Neural progenitor cell (in vitro differentiated cells): ENCODE measurements at regions not wholly inside any gene's neighbourhood (a gene's known extent, or its start where the extent isn't known, plus 50 kb on each side); places are given as distances from the start of the nearest gene placed in this dataset.

Source experiments
- DNase-seq: peaks from one replicate; pipeline ENCODE4 v3.0.0-alpha.2; 2016; ENCODE audit warnings: low spot score
- H2AFZ ChIP-seq: fragments of 200-600 bp; sonication (generic); replicated peaks from 2 replicates; pipeline ENCODE4 v1.6.1; 2016; ENCODE audit warnings: antibody characterized with exemption
- H3F3A ChIP-seq: fragments of 200-600 bp; sonication (generic); 2 replicates; pipeline ENCODE4 v1.6.1; 2016; ENCODE audit warnings: antibody characterized with exemption, low read depth
- H3K27ac ChIP-seq: fragments of 200-600 bp; sonication (generic); 2 replicates; pipeline ENCODE4 v1.5.1; 2016; ENCODE audit warnings: mild to moderate bottlenecking
- H3K27me3 ChIP-seq: fragments of 200-600 bp; sonication (generic); 2 replicates; pipeline ENCODE4 v1.6.1; 2016; ENCODE audit warnings: mild to moderate bottlenecking, moderate library complexity
- H3K36me3 ChIP-seq: fragments of 200-600 bp; sonication (generic); 2 replicates; pipeline ENCODE4 v1.5.1; 2016
- H3K4me1 ChIP-seq: fragments of 200-600 bp; sonication (generic); 2 replicates; pipeline ENCODE4 v1.6.1; 2016; ENCODE audit warnings: mixed run types
- H3K4me2 ChIP-seq: fragments of 200-600 bp; sonication (generic); 2 replicates; pipeline ENCODE4 v1.6.1; 2016
- H3K4me3 ChIP-seq: fragments of 200-600 bp; sonication (generic); 2 replicates; pipeline ENCODE4 v1.5.1; 2016
- H3K79me2 ChIP-seq: fragments of 200-600 bp; sonication (generic); 2 replicates; pipeline ENCODE4 v1.6.1; 2016; ENCODE audit warnings: low read depth
- H3K9ac ChIP-seq: fragments of 200-600 bp; sonication (generic); 2 replicates; pipeline ENCODE4 v1.6.1; 2016
- H3K9me3 ChIP-seq: fragments of 200-600 bp; sonication (generic); 2 replicates; pipeline ENCODE4 v1.5.1; 2016; ENCODE audit warnings: low read depth
- H4K20me1 ChIP-seq: fragments of 200-600 bp; sonication (generic); 2 replicates; pipeline ENCODE4 v1.6.1; 2016; ENCODE audit warnings: low read depth
- H3K27ac Mint-ChIP-seq: 3 replicates; pipeline ENCODE4 v1.8.0; 2021; ENCODE audit warnings: mixed read lengths
- H3K27me3 Mint-ChIP-seq: 2 replicates; pipeline ENCODE4 v1.8.0; 2022; ENCODE audit warnings: low read depth, mild to moderate bottlenecking, inconsistent platforms, moderate library complexity, mixed read lengths; ENCODE audit not compliant: insufficient read depth
- H3K36me3 Mint-ChIP-seq: 3 replicates; pipeline ENCODE4 v1.8.0; 2021; ENCODE audit warnings: mixed read lengths
- H3K4me1 Mint-ChIP-seq: 3 replicates; pipeline ENCODE4 v1.8.0; 2021; ENCODE audit warnings: mixed read lengths
- H3K4me3 Mint-ChIP-seq: 3 replicates; pipeline ENCODE4 v1.8.0; 2021; ENCODE audit warnings: mild to moderate bottlenecking, moderate library complexity, mixed read lengths
- H3K9me3 Mint-ChIP-seq: 3 replicates; pipeline ENCODE4 v1.8.0; 2020; ENCODE audit warnings: mixed read lengths
- EZH2 ChIP-seq: fragments of 200-600 bp; sonication (generic); IDR thresholded peaks from 2 replicates; pipeline ENCODE4 v1.6.1; 2017; ENCODE audit warnings: antibody characterized with exemption, mild to moderate bottlenecking, moderate library complexity
- EZH2phosphoT487 ChIP-seq: fragments of 200-600 bp; sonication (generic); IDR thresholded peaks from 2 replicates; pipeline ENCODE4 v1.6.1; 2017; ENCODE audit warnings: antibody characterized with exemption
- TF ChIP-seq, protein P1 (sequence below): fragments of 200-600 bp; sonication (generic); IDR thresholded peaks from 2 replicates; pipeline ENCODE4 v1.5.1; 2017; ENCODE audit warnings: antibody characterized with exemption, mild to moderate bottlenecking

GRCh38 chr18:57983965-57984364 is 60.1 kb upstream of the NEDD4L start:
- Histone ChIP-seq H3K4me1 (peaks cover 28% of the 10 kb centered on the region), H3K9ac (no peak overlapping the region), H3K4me2 (no peak overlapping the region), H3K9me3 (no peaks in the 10 kb centered on the region), H4K20me1 (no peaks in the 10 kb centered on the region), H3K4me3 (no peak overlapping the region), H3K27ac (no peak overlapping the region), H3K79me2 (no peaks in the 10 kb centered on the region), H3F3A (no peaks in the 10 kb centered on the region), H2AFZ (no peak overlapping the region), H3K36me3 (no peaks in the 10 kb centered on the region), H3K27me3 (no peaks in the 10 kb centered on the region)
- DNase-seq, result no peak
- Mint-ChIP-seq H3K36me3 (no peaks in the 10 kb centered on the region), H3K27me3 (peaks cover 8% of the 10 kb centered on the region), H3K27ac (no peak overlapping the region), H3K9me3 (peaks cover 2% of the 10 kb centered on the region), H3K4me1 (peaks cover 9% of the 10 kb centered on the region), H3K4me3 (no peak overlapping the region)
- TF ChIP-seq EZH2phosphoT487 (no peak), EZH2 (no peak)
- TF ChIP-seq, protein P1, sequence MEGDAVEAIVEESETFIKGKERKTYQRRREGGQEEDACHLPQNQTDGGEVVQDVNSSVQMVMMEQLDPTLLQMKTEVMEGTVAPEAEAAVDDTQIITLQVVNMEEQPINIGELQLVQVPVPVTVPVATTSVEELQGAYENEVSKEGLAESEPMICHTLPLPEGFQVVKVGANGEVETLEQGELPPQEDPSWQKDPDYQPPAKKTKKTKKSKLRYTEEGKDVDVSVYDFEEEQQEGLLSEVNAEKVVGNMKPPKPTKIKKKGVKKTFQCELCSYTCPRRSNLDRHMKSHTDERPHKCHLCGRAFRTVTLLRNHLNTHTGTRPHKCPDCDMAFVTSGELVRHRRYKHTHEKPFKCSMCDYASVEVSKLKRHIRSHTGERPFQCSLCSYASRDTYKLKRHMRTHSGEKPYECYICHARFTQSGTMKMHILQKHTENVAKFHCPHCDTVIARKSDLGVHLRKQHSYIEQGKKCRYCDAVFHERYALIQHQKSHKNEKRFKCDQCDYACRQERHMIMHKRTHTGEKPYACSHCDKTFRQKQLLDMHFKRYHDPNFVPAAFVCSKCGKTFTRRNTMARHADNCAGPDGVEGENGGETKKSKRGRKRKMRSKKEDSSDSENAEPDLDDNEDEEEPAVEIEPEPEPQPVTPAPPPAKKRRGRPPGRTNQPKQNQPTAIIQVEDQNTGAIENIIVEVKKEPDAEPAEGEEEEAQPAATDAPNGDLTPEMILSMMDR, result no peak

DNA sequence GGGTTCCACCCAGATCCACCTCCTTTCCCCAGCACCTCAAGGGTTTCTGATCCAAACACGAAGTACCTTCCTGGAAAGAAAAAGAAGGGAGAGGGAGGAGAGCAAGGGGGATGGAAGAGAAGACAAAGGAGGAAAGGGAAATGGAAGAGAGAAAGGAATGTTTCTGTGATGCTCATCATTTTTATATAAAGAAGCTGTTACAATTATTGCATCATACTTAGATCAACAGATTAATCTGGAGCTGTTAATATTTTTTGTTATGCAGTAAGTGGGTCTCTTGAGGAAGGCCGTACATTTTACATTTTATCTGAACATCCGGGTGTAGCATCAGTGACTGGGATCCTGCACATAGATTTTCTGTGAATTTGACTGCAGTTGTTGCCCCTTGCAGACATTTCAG is 60.6 kb upstream of the NEDD4L start:
- H3K79me2 ChIP-seq, result no peaks in the 10 kb centered on the region
- no peak overlapping the region for H3K27ac Mint-ChIP-seq
- DNase-seq, result no peak
- no peaks in the 10 kb centered on the region for H3K36me3 Mint-ChIP-seq
- TF ChIP-seq EZH2, result no peak
- TF ChIP-seq EZH2phosphoT487, result no peak
- TF ChIP-seq, protein P1, result no peak
- H3K27ac ChIP-seq, result no peak overlapping the region
- H3F3A ChIP-seq, result no peaks in the 10 kb centered on the region
- no peaks in the 10 kb centered on the region for H4K20me1 ChIP-seq
- no peaks in the 10 kb centered on the region for H3K36me3 ChIP-seq
- H3K9me3 ChIP-seq, result no peaks in the 10 kb centered on the region
- no peak overlapping the region for H3K4me3 Mint-ChIP-seq
- H3K27me3 Mint-ChIP-seq, result peaks cover 8% of the 10 kb centered on the region
- no peak overlapping the region for H2AFZ ChIP-seq
- H3K4me2 ChIP-seq, result no peak overlapping the region
- no peaks in the 10 kb centered on the region for H3K27me3 ChIP-seq
- no peak overlapping the region for H3K4me3 ChIP-seq
- H3K9me3 Mint-ChIP-seq, result peaks cover 2% of the 10 kb centered on the region
- H3K9ac ChIP-seq, result no peak overlapping the region
- peaks cover 9% of the 10 kb centered on the region for H3K4me1 Mint-ChIP-seq
- peaks cover 28% of the 10 kb centered on the region for H3K4me1 ChIP-seq

- Histone ChIP-seq H3K79me2 (no peaks in the 10 kb centered on the region), H4K20me1 (no peaks in the 10 kb centered on the region), H3K27ac (no peak overlapping the region), H3K4me2 (no peak overlapping the region), H3K9me3 (no peaks in the 10 kb centered on the region), H3K4me1 (peaks cover 28% of the 10 kb centered on the region), H3K4me3 (no peak overlapping the region), H3F3A (no peaks in the 10 kb centered on the region), H3K27me3 (no peaks in the 10 kb centered on the region), H3K36me3 (no peaks in the 10 kb centered on the region), H2AFZ (peak overlapping the region; percentile 42), H3K9ac (no peak overlapping the region)
- H3K4me1 Mint-ChIP-seq, result peaks cover 9% of the 10 kb centered on the region
- H3K4me3 Mint-ChIP-seq, result no peak overlapping the region
- no peaks in the 10 kb centered on the region for H3K9me3 Mint-ChIP-seq
- no peaks in the 10 kb centered on the region for H3K36me3 Mint-ChIP-seq
- no peak overlapping the region for H3K27ac Mint-ChIP-seq
- peak; percentile 14 for DNase-seq
- peaks cover 8% of the 10 kb centered on the region for H3K27me3 Mint-ChIP-seq
- no peak for TF ChIP-seq EZH2phosphoT487
- TF ChIP-seq, protein P1, result no peak
- no peak for TF ChIP-seq EZH2
Measured at GRCh38 chr18:57982372-57983021, 61.5 kb upstream of the NEDD4L start.
